PFSK-1 (cell line): ENCODE measurements at regions not wholly inside any gene's neighbourhood (a gene's known extent, or its start where the extent isn't known, plus 50 kb on each side); places are given as distances from the start of the nearest gene placed in this dataset.

Experiments used
- FOXP2 ChIP-seq: optimal IDR thresholded peaks from 2 replicates; pipeline ENCODE3; 2011; ENCODE audit warnings: borderline replicate concordance, control low read depth, inconsistent platforms; ENCODE audit not compliant: insufficient read depth; ENCODE audit errors: extremely low read length, extremely low read depth
- POLR2AphosphoS5 ChIP-seq: IDR thresholded peaks from 2 replicates; pipeline ENCODE4 v1.6.1; 2012; ENCODE audit warnings: low read depth, mild to moderate bottlenecking, control low read depth, low read length, moderate library complexity
- SIN3A ChIP-seq: IDR thresholded peaks from 2 replicates; pipeline ENCODE4 v1.6.1; 2012; ENCODE audit warnings: mild to moderate bottlenecking, low read length, moderate library complexity, borderline replicate concordance; ENCODE audit not compliant: insufficient read depth
- TAF1 ChIP-seq: IDR thresholded peaks from 2 replicates; pipeline ENCODE4 v1.6.1; 2012; ENCODE audit warnings: low read length, control low read depth, borderline replicate concordance; ENCODE audit not compliant: insufficient read depth
- TF ChIP-seq, protein P1 (sequence below), 2 experiments: IDR thresholded peaks; 2 replicates each; pipeline versions ENCODE4 v1.6.1 to v1.8.0; 2011 to 2012; ENCODE audit warnings: low read depth in 2 of 2, low read length in 2 of 2, control low read depth in 1 of 2, inconsistent platforms in 1 of 2, mild to moderate bottlenecking in 1 of 2, moderate library complexity in 1 of 2; ENCODE audit not compliant: insufficient read depth in 1 of 2

DNA sequence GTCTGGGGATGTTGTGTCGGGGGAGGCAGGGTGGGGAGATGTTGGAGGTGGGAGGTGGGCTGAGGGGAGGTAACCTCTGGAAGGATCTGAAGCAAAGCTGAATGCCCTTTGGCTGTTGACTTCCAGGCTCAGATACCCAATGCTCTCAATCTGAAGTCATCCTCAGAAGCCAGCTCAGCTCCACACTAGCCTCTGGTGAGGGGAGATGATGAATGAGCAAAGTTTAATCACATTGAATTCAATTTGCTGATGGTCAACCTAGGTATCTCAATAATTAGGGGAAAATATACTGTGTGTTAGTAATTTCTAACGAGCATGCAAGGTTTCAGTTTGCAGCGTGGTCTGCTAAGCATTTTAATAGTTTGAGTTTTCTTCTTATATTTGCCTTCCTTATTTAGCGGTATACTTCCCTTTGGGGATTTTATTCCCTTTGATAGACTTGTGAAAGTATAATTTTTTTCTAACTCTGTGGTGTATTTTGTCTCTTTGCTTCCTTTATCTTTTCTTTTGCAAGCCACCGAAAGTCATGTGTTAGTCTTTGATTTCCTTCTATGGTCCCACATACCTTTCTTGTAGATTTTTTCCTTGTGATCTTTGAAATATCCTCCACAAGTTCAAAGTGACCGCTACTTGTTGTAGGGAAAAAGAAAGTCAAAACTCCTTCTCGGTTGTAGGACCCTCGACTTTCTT lies 146.3 kb upstream of the LEF1 start:
- TF ChIP-seq TAF1: no peak
- TF ChIP-seq POLR2AphosphoS5: no peak
- TF ChIP-seq SIN3A: no peak
- TF ChIP-seq, protein P1, sequence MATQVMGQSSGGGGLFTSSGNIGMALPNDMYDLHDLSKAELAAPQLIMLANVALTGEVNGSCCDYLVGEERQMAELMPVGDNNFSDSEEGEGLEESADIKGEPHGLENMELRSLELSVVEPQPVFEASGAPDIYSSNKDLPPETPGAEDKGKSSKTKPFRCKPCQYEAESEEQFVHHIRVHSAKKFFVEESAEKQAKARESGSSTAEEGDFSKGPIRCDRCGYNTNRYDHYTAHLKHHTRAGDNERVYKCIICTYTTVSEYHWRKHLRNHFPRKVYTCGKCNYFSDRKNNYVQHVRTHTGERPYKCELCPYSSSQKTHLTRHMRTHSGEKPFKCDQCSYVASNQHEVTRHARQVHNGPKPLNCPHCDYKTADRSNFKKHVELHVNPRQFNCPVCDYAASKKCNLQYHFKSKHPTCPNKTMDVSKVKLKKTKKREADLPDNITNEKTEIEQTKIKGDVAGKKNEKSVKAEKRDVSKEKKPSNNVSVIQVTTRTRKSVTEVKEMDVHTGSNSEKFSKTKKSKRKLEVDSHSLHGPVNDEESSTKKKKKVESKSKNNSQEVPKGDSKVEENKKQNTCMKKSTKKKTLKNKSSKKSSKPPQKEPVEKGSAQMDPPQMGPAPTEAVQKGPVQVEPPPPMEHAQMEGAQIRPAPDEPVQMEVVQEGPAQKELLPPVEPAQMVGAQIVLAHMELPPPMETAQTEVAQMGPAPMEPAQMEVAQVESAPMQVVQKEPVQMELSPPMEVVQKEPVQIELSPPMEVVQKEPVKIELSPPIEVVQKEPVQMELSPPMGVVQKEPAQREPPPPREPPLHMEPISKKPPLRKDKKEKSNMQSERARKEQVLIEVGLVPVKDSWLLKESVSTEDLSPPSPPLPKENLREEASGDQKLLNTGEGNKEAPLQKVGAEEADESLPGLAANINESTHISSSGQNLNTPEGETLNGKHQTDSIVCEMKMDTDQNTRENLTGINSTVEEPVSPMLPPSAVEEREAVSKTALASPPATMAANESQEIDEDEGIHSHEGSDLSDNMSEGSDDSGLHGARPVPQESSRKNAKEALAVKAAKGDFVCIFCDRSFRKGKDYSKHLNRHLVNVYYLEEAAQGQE (IDR thresholded peaks at IDR 0.05; ENCODE audit: insufficient read depth in 1 of 2, low read depth in 2 of 2, low read length in 2 of 2): no peak
- no peak for TF ChIP-seq FOXP2
